Panc1 (cell line): ENCODE measurements at regions not wholly inside any gene's neighbourhood (a gene's known extent, or its start where the extent isn't known, plus 50 kb on each side); places are given as distances from the start of the nearest gene placed in this dataset.

ENCODE experiments used
- ATAC-seq: fragments of 200-7000 bp; cut with Tn5 transposase; 2 replicates; pipeline ENCODE4 v1.9.1; 2020; ENCODE audit warnings: mild to moderate bottlenecking, moderate library complexity
- BruUV-seq: library from RNA; stranded (reverse); fragments of 400-500 nt; replicated peaks from 2 replicates; lab custom pipeline; 2021; lab: Mats Ljungman, UMichigan
- CTCF ChIA-PET: fragments of 300-600 bp; sonication (Branson Sonifier 250); formaldehyde crosslinking; loops from one replicate; lab custom pipeline; 2022; ENCODE audit warnings: antibody characterized with exemption; lab: Charles Lee
- POLR2A ChIA-PET: fragments of 300-600 bp; sonication (Branson Sonifier 250); formaldehyde crosslinking; loops from one replicate; lab custom pipeline; 2022; ENCODE audit warnings: antibody characterized with exemption; lab: Charles Lee
- DNase-seq: peaks from one replicate; pipeline ENCODE4 v3.0.0-alpha.2; 2010; ENCODE audit warnings: low read depth, low spot score
- H3K27ac ChIP-seq: 2 replicates; pipeline ENCODE4 v1.5.1; 2011; ENCODE audit warnings: mild to moderate bottlenecking, low read length, inconsistent platforms
- H3K27me3 ChIP-seq: fragments of 200-500 bp; sonication (Bioruptor generic); 2 replicates; pipeline ENCODE4 v1.6.0; 2014; ENCODE audit warnings: low read length, inconsistent platforms; ENCODE audit not compliant: control insufficient read depth, insufficient read depth
- H3K36me3 ChIP-seq: fragments of 200-500 bp; sonication (Bioruptor generic); 2 replicates; pipeline ENCODE4 v1.5.1; 2014; ENCODE audit warnings: inconsistent platforms, mild to moderate bottlenecking, low read length, moderate library complexity; ENCODE audit not compliant: control insufficient read depth, insufficient read depth
- H3K4me1 ChIP-seq: 2 replicates; pipeline ENCODE4 v1.5.1; 2011; ENCODE audit warnings: inconsistent platforms, mild to moderate bottlenecking, low read length, moderate library complexity; ENCODE audit not compliant: control insufficient read depth, insufficient read depth
- H3K4me3 ChIP-seq, 2 experiments: 2 replicates each; pipeline ENCODE4 v1.5.1; 2011 to 2012; ENCODE audit warnings: low read depth in 2 of 2, low read length in 2 of 2, mild to moderate bottlenecking in 2 of 2, inconsistent platforms in 1 of 2, moderate library complexity in 1 of 2
- H3K9me3 ChIP-seq: fragments of 200-500 bp; sonication (Bioruptor generic); 2 replicates; pipeline ENCODE4 v1.5.1; 2014; ENCODE audit warnings: low read depth, mild to moderate bottlenecking, inconsistent platforms, low read length, moderate library complexity; ENCODE audit not compliant: control insufficient read depth, insufficient read depth
- POLR2AphosphoS5 ChIP-seq: IDR thresholded peaks from 2 replicates; pipeline ENCODE4 v1.6.1; 2012; ENCODE audit warnings: mild to moderate bottlenecking, low read depth, low read length, moderate library complexity
- REST ChIP-seq, 2 experiments: IDR thresholded peaks; 2 replicates each; pipeline ENCODE4 v1.6.1; 2011 to 2012; ENCODE audit warnings: low read depth in 2 of 2, control low read depth in 1 of 2, low read length in 1 of 2, mild to moderate bottlenecking in 1 of 2, moderate library complexity in 1 of 2; ENCODE audit not compliant: insufficient read depth in 1 of 2
- SIN3A ChIP-seq: IDR thresholded peaks from 2 replicates; pipeline ENCODE4 v1.6.1; 2012; ENCODE audit warnings: low read depth, mild to moderate bottlenecking, low read length, moderate library complexity, borderline replicate concordance; ENCODE audit not compliant: insufficient read depth
- TCF7L2 ChIP-seq: IDR thresholded peaks from 2 replicates; pipeline ENCODE4 v1.6.1; 2011; ENCODE audit warnings: mild to moderate bottlenecking, low read depth, low read length, inconsistent platforms
- in situ Hi-C: cut with HindIII; loops from 2 replicates; pipeline ENCODE4 v1.10.0; 2016; ENCODE audit warnings: low sequenced_read_pairs, low pct_unique_long_range_greater_than_20kb
- intact Hi-C: fragments of 100-400 bp; cut with micrococcal nuclease; formaldehyde crosslinking; loops from one replicate; pipeline ENCODE4 v1.10.0; 2022; ENCODE audit not compliant: unreplicated experiment
- TF ChIP-seq, protein P1 (sequence below): fragments of 450-650 bp; IDR thresholded peaks from 2 replicates; pipeline ENCODE4 v1.5.1; 2017; ENCODE audit warnings: mild to moderate bottlenecking

DNA sequence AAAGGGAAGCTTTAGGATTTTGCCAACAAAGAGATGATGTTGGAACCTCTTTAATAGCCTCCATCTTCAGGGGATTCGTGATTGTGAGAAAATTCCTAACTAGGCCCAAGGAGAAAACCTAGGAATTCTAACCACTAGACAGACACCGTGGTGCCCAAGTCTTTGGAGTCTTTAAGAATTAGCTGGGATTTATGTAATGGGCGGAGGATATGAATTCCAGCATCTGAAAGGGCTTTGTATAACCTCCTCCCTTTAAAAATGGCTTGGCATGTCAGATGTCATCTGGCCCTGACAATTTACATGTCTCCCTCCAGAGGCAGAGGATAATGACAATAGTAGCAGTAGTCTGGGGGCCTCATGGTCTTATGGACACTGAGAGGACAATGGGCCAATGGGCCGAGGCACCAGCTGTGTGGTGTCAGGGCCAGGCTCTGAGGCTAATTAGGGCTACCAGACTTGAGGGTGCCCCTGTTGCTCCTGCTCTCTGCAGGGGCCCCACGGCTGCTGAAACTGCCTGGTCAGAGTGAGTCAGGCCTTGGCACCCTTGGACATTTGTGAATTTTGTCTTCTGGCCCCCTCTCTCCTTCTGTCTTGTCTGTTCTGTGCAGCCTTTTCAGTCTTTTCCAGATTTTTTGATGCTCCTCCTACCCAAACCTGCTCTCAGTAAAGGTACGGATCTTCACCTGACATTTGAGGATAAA is 113.9 kb downstream of the EDN1 start:
- Histone ChIP-seq H3K4me1 (peaks cover 3% of the 10 kb centered on the region; the same call in 1 of the 2 replicates), H3K36me3 (no peaks in the 10 kb centered on the region), H3K27me3 (no peaks in the 10 kb centered on the region), H3K27ac (peak overlapping the region; percentile 70; the same call in 1 of the 2 replicates), H3K4me3 (no peak overlapping the region), H3K9me3 (no peaks in the 10 kb centered on the region)
- ATAC-seq (peak; percentile 20; the same call in 1 of the 2 replicates), DNase-seq (no peak)
- in situ Hi-C loops, result no loop called here
- intact Hi-C loops, result no loop called here
- TF ChIP-seq TCF7L2 (no peak), SIN3A (no peak), POLR2AphosphoS5 (no peak), REST (IDR thresholded peaks at IDR 0.05; ENCODE audit: insufficient read depth in 1 of 2, low read depth in 2 of 2, low read length in 1 of 2) (no peak)
- TF ChIP-seq, protein P1, sequence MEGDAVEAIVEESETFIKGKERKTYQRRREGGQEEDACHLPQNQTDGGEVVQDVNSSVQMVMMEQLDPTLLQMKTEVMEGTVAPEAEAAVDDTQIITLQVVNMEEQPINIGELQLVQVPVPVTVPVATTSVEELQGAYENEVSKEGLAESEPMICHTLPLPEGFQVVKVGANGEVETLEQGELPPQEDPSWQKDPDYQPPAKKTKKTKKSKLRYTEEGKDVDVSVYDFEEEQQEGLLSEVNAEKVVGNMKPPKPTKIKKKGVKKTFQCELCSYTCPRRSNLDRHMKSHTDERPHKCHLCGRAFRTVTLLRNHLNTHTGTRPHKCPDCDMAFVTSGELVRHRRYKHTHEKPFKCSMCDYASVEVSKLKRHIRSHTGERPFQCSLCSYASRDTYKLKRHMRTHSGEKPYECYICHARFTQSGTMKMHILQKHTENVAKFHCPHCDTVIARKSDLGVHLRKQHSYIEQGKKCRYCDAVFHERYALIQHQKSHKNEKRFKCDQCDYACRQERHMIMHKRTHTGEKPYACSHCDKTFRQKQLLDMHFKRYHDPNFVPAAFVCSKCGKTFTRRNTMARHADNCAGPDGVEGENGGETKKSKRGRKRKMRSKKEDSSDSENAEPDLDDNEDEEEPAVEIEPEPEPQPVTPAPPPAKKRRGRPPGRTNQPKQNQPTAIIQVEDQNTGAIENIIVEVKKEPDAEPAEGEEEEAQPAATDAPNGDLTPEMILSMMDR, result no peak
- no TSS peak for BruUV-seq
- ChIA-PET POLR2A (no interaction called here), CTCF (no interaction called here)

GRCh38 chr6:12404651-12405050 is 114.5 kb downstream of the EDN1 start:
- TF ChIP-seq, protein P1, result no peak
- Histone ChIP-seq H3K27ac (no peak overlapping the region; the same call in 1 of the 2 replicates), H3K36me3 (no peaks in the 10 kb centered on the region), H3K4me1 (peaks cover 3% of the 10 kb centered on the region), H3K27me3 (no peaks in the 10 kb centered on the region), H3K4me3 (no peak overlapping the region), H3K9me3 (no peaks in the 10 kb centered on the region)
- intact Hi-C loops (no loop called here), in situ Hi-C loops (no loop called here)
- ATAC-seq, result no peak
- ChIA-PET CTCF (no interaction called here), POLR2A (no interaction called here)
- BruUV-seq, result no TSS peak
- no peak for DNase-seq
